Peyer's patch (tissue), 4 donors: ENCODE measurements at regions not wholly inside any gene's neighbourhood (a gene's known extent, or its start where the extent isn't known, plus 50 kb on each side); places are given as distances from the start of the nearest gene placed in this dataset.

Source experiments
- POLR2A ChIP-seq, 2 donors: fragments of 450-650 bp; IDR thresholded peaks; one replicate each; pipeline ENCODE4 v1.5.1; 2017; ENCODE audit warnings: antibody characterized with exemption in 2 of 2, mild to moderate bottlenecking in 2 of 2, moderate library complexity in 2 of 2
- TF ChIP-seq, protein P1 (sequence below), 6 experiments: fragments of 450-650 bp in 4 of 6; fragments of 200-600 bp in 2 of 6; sonication (generic) in 1 of 6; IDR thresholded peaks; one replicate each; pipeline ENCODE4 v1.5.1; 2017 to 2019; ENCODE audit warnings: antibody characterized with exemption in 6 of 6, mild to moderate bottlenecking in 3 of 6, moderate library complexity in 1 of 6

DNA sequence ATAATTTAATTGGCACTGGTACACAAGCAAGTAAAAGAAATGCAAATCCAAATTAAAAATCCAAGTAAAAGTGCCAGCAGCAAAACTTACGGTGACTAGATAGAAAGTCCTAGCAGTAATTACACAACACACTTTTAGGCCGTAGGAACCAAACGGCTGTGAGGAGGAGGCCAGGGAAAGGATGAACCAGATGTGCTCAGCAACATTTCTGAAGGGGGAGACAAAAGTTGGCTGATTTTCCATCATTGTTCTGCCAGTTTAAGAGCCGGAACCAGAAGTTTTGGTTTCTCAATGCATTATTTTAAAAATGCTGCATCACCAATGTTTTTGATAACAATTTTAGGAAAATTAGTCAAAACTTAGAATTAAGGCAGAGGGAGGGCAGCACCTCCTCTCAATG lies 68.7 kb upstream of the ENPP6 start:
- TF ChIP-seq POLR2A (IDR thresholded peaks at IDR 0.05): no peak
- TF ChIP-seq, protein P1, sequence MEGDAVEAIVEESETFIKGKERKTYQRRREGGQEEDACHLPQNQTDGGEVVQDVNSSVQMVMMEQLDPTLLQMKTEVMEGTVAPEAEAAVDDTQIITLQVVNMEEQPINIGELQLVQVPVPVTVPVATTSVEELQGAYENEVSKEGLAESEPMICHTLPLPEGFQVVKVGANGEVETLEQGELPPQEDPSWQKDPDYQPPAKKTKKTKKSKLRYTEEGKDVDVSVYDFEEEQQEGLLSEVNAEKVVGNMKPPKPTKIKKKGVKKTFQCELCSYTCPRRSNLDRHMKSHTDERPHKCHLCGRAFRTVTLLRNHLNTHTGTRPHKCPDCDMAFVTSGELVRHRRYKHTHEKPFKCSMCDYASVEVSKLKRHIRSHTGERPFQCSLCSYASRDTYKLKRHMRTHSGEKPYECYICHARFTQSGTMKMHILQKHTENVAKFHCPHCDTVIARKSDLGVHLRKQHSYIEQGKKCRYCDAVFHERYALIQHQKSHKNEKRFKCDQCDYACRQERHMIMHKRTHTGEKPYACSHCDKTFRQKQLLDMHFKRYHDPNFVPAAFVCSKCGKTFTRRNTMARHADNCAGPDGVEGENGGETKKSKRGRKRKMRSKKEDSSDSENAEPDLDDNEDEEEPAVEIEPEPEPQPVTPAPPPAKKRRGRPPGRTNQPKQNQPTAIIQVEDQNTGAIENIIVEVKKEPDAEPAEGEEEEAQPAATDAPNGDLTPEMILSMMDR (IDR thresholded peaks at IDR 0.05): no peak
